ENCODE measurements at regions not wholly inside any gene's neighbourhood (a gene's known extent, or its start where the extent isn't known, plus 50 kb on each side); places are given as distances from the start of the nearest gene placed in this dataset.

- H3K27ac Mint-ChIP-seq = no peak overlapping the region
- no peaks in the 10 kb centered on the region for H3K36me3 Mint-ChIP-seq (ENCODE audit: low read depth)
- no peaks in the 10 kb centered on the region for H3K9me3 Mint-ChIP-seq (ENCODE audit: insufficient read depth)
- ATAC-seq = no peak
- DNase-seq = no peak
- no peak overlapping the region for H3K4me3 Mint-ChIP-seq
- H3K27me3 Mint-ChIP-seq (ENCODE audit: low read depth) = no peaks in the 10 kb centered on the region
- ChIA-PET CTCF (no interaction called here), POLR2A (no interaction called here)
- no peaks in the 10 kb centered on the region for H3K4me1 Mint-ChIP-seq (ENCODE audit: low read depth)
Measured at GRCh38 chr18:75869162-75869561, 441.7 kb upstream of the SMIM21 start.

- CTCF ChIA-PET = interaction anchor here (0.7 kb wide), 1 partner anchor 17 kb away, joined by 3 read pairs; no protein-coding TSS in a partner anchor
- no peak overlapping the region for H3K27ac Mint-ChIP-seq
- ATAC-seq (no peak), DNase-seq (no peak)
- H3K9me3 Mint-ChIP-seq (ENCODE audit: insufficient read depth) = no peaks in the 10 kb centered on the region
- no peak overlapping the region for H3K4me3 Mint-ChIP-seq
- no peaks in the 10 kb centered on the region for H3K27me3 Mint-ChIP-seq (ENCODE audit: low read depth)
- no peaks in the 10 kb centered on the region for H3K36me3 Mint-ChIP-seq (ENCODE audit: low read depth)
- POLR2A ChIA-PET = no interaction called here
- no peaks in the 10 kb centered on the region for H3K4me1 Mint-ChIP-seq (ENCODE audit: low read depth)
Measured at GRCh38 chr18:75868031-75868430, 440.5 kb upstream of the SMIM21 start.

GRCh38 chr18:75865639-75866038 is 438.1 kb upstream of the SMIM21 start:
- Mint-ChIP-seq H3K27me3 (ENCODE audit: low read depth) (no peaks in the 10 kb centered on the region), H3K36me3 (ENCODE audit: low read depth) (no peaks in the 10 kb centered on the region), H3K4me3 (no peak overlapping the region), H3K27ac (no peak overlapping the region), H3K9me3 (ENCODE audit: insufficient read depth) (no peaks in the 10 kb centered on the region), H3K4me1 (ENCODE audit: low read depth) (no peaks in the 10 kb centered on the region)
- ChIA-PET POLR2A (no interaction called here), CTCF (no interaction called here)
- DNase-seq (no peak), ATAC-seq (no peak)

- Mint-ChIP-seq H3K4me3 (no peak overlapping the region), H3K27me3 (ENCODE audit: low read depth) (no peaks in the 10 kb centered on the region), H3K36me3 (ENCODE audit: low read depth) (no peaks in the 10 kb centered on the region), H3K27ac (no peak overlapping the region), H3K4me1 (ENCODE audit: low read depth) (no peaks in the 10 kb centered on the region), H3K9me3 (ENCODE audit: insufficient read depth) (no peaks in the 10 kb centered on the region)
- DNase-seq (no peak), ATAC-seq (no peak)
- POLR2A ChIA-PET = no interaction called here
- CTCF ChIA-PET = no interaction called here
Measured at GRCh38 chr18:75864816-75865215, 437.3 kb upstream of the SMIM21 start.

GRCh38 chr18:75863696-75864095 is 436.2 kb upstream of the SMIM21 start:
- DNase-seq (no peak), ATAC-seq (no peak)
- H3K4me3 Mint-ChIP-seq = no peak overlapping the region
- H3K9me3 Mint-ChIP-seq (ENCODE audit: insufficient read depth) = no peaks in the 10 kb centered on the region
- no peaks in the 10 kb centered on the region for H3K36me3 Mint-ChIP-seq (ENCODE audit: low read depth)
- H3K27ac Mint-ChIP-seq = no peak overlapping the region
- no peaks in the 10 kb centered on the region for H3K4me1 Mint-ChIP-seq (ENCODE audit: low read depth)
- H3K27me3 Mint-ChIP-seq (ENCODE audit: low read depth) = no peaks in the 10 kb centered on the region
- POLR2A ChIA-PET = no interaction called here
- CTCF ChIA-PET = no interaction called here

- ATAC-seq = no peak
- Mint-ChIP-seq H3K4me1 (ENCODE audit: low read depth) (no peaks in the 10 kb centered on the region), H3K27ac (no peak overlapping the region), H3K4me3 (no peak overlapping the region), H3K36me3 (ENCODE audit: low read depth) (no peaks in the 10 kb centered on the region), H3K27me3 (ENCODE audit: low read depth) (no peaks in the 10 kb centered on the region), H3K9me3 (ENCODE audit: insufficient read depth) (no peaks in the 10 kb centered on the region)
- CTCF ChIA-PET = no interaction called here
- no peak for DNase-seq
- POLR2A ChIA-PET = no interaction called here
Measured at GRCh38 chr18:75862458-75862857, 435.0 kb upstream of the SMIM21 start.

GRCh38 chr18:75860166-75860565 is 432.7 kb upstream of the SMIM21 start:
- H3K4me1 Mint-ChIP-seq (ENCODE audit: low read depth) = no peaks in the 10 kb centered on the region
- POLR2A ChIA-PET = no interaction called here
- H3K4me3 Mint-ChIP-seq = no peak overlapping the region
- H3K27ac Mint-ChIP-seq = no peak overlapping the region
- no peaks in the 10 kb centered on the region for H3K27me3 Mint-ChIP-seq (ENCODE audit: low read depth)
- CTCF ChIA-PET = no interaction called here
- no peaks in the 10 kb centered on the region for H3K9me3 Mint-ChIP-seq (ENCODE audit: insufficient read depth)
- H3K36me3 Mint-ChIP-seq (ENCODE audit: low read depth) = no peaks in the 10 kb centered on the region
- DNase-seq = no peak
- ATAC-seq = no peak

GRCh38 chr18:75859533-75859932 is 432.0 kb upstream of the SMIM21 start:
- no peaks in the 10 kb centered on the region for H3K36me3 Mint-ChIP-seq (ENCODE audit: low read depth)
- ChIA-PET POLR2A (no interaction called here), CTCF (no interaction called here)
- H3K27ac Mint-ChIP-seq = no peak overlapping the region
- no peaks in the 10 kb centered on the region for H3K4me1 Mint-ChIP-seq (ENCODE audit: low read depth)
- no peaks in the 10 kb centered on the region for H3K27me3 Mint-ChIP-seq (ENCODE audit: low read depth)
- peaks cover 3% of the 10 kb centered on the region for H3K9me3 Mint-ChIP-seq (ENCODE audit: insufficient read depth)
- ATAC-seq (no peak), DNase-seq (no peak)
- no peak overlapping the region for H3K4me3 Mint-ChIP-seq

- ChIA-PET POLR2A (no interaction called here), CTCF (no interaction called here)
- ATAC-seq (no peak), DNase-seq (no peak)
- Mint-ChIP-seq H3K27me3 (ENCODE audit: low read depth) (no peaks in the 10 kb centered on the region), H3K9me3 (ENCODE audit: insufficient read depth) (peaks cover 5% of the 10 kb centered on the region), H3K4me3 (no peak overlapping the region), H3K36me3 (ENCODE audit: low read depth) (no peaks in the 10 kb centered on the region), H3K27ac (no peak overlapping the region), H3K4me1 (ENCODE audit: low read depth) (no peaks in the 10 kb centered on the region)
Measured at GRCh38 chr18:75858754-75859153, 431.3 kb upstream of the SMIM21 start.

GRCh38 chr18:75857558-75857957 is 430.1 kb upstream of the SMIM21 start:
- ChIA-PET POLR2A (no interaction called here), CTCF (no interaction called here)
- Mint-ChIP-seq H3K9me3 (ENCODE audit: insufficient read depth) (peaks cover 5% of the 10 kb centered on the region), H3K4me3 (no peak overlapping the region), H3K27me3 (ENCODE audit: low read depth) (no peaks in the 10 kb centered on the region), H3K27ac (no peak overlapping the region), H3K36me3 (ENCODE audit: low read depth) (no peaks in the 10 kb centered on the region), H3K4me1 (ENCODE audit: low read depth) (no peaks in the 10 kb centered on the region)
- ATAC-seq = no peak
- DNase-seq = no peak

GRCh38 chr18:75854808-75855207 is 427.3 kb upstream of the SMIM21 start:
- DNase-seq = no peak
- H3K36me3 Mint-ChIP-seq (ENCODE audit: low read depth) = no peaks in the 10 kb centered on the region
- no peak for ATAC-seq
- H3K27ac Mint-ChIP-seq = no peak overlapping the region
- no peaks in the 10 kb centered on the region for H3K4me1 Mint-ChIP-seq (ENCODE audit: low read depth)
- H3K9me3 Mint-ChIP-seq (ENCODE audit: insufficient read depth) = peaks cover 5% of the 10 kb centered on the region
- POLR2A ChIA-PET = no interaction called here
- CTCF ChIA-PET = no interaction called here
- H3K4me3 Mint-ChIP-seq = no peak overlapping the region
- no peaks in the 10 kb centered on the region for H3K27me3 Mint-ChIP-seq (ENCODE audit: low read depth)

GRCh38 chr18:75854174-75854573 is 426.7 kb upstream of the SMIM21 start:
- Mint-ChIP-seq H3K4me1 (ENCODE audit: low read depth) (no peaks in the 10 kb centered on the region), H3K36me3 (ENCODE audit: low read depth) (no peaks in the 10 kb centered on the region), H3K9me3 (ENCODE audit: insufficient read depth) (peaks cover 5% of the 10 kb centered on the region), H3K4me3 (no peak overlapping the region), H3K27ac (no peak overlapping the region), H3K27me3 (ENCODE audit: low read depth) (no peaks in the 10 kb centered on the region)
- no peak for ATAC-seq
- DNase-seq = peak; percentile 22
- ChIA-PET CTCF (no interaction called here), POLR2A (no interaction called here)

- Mint-ChIP-seq H3K4me3 (no peak overlapping the region), H3K27ac (no peak overlapping the region), H3K4me1 (ENCODE audit: low read depth) (no peaks in the 10 kb centered on the region), H3K36me3 (ENCODE audit: low read depth) (no peaks in the 10 kb centered on the region), H3K9me3 (ENCODE audit: insufficient read depth) (no peaks in the 10 kb centered on the region), H3K27me3 (ENCODE audit: low read depth) (no peaks in the 10 kb centered on the region)
- ChIA-PET CTCF (no interaction called here), POLR2A (no interaction called here)
- ATAC-seq = no peak
- no peak for DNase-seq
Measured at GRCh38 chr18:75846321-75846720, 418.8 kb upstream of the SMIM21 start.
